Stimulated activated CD8-positive, alpha-beta memory T cell treated with anti-CD3 and anti-CD28 coated beads, Interleukin-2, amount 100 ng/mL, for 1 hour (primary cell): ENCODE measurements at regions not wholly inside any gene's neighbourhood (a gene's known extent, or its start where the extent isn't known, plus 50 kb on each side); places are given as distances from the start of the nearest gene placed in this dataset.

ENCODE experiments used
- DNase-seq, 2 donors: peaks; one replicate each; pipeline ENCODE4 v3.0.0-alpha.2; 2020; ENCODE audit warnings: low read depth in 2 of 2

GRCh38 chr2:2571301-2572150 is 240.5 kb upstream of the MYT1L start:
- no peak for DNase-seq

GRCh38 chr2:2570871-2571270 is 239.8 kb upstream of the MYT1L start:
- no peak for DNase-seq

GRCh38 chr2:2570360-2570759 is 239.3 kb upstream of the MYT1L start:
- no peak for DNase-seq

- DNase-seq: no peak
These were observed 238.8 kb upstream of the MYT1L start for GRCh38 chr2:2569836-2570235.

GRCh38 chr2:2569306-2569705 is 238.2 kb upstream of the MYT1L start:
- DNase-seq: no peak

- DNase-seq: no peak
These were observed 237.3 kb upstream of the MYT1L start for GRCh38 chr2:2568411-2568810.

GRCh38 chr2:2567776-2568175 is 236.7 kb upstream of the MYT1L start:
- no peak for DNase-seq

GRCh38 chr2:2566396-2567323 is 235.6 kb upstream of the MYT1L start:
- DNase-seq: no peak

GRCh38 chr2:2565671-2566070 is 234.6 kb upstream of the MYT1L start:
- no peak for DNase-seq

GRCh38 chr2:2564300-2565078 is 233.4 kb upstream of the MYT1L start:
- DNase-seq: no peak

- DNase-seq: no peak
These were observed 232.3 kb upstream of the MYT1L start for GRCh38 chr2:2563309-2563860.

GRCh38 chr2:2562867-2563266 is 231.8 kb upstream of the MYT1L start:
- DNase-seq: no peak

- no peak for DNase-seq
These were observed 230.4 kb upstream of the MYT1L start for GRCh38 chr2:2561346-2562095.

- no peak for DNase-seq
These were observed 229.4 kb upstream of the MYT1L start for GRCh38 chr2:2560374-2561015.

GRCh38 chr2:2558476-2558875 is 227.4 kb upstream of the MYT1L start:
- DNase-seq: no peak

- no peak for DNase-seq
These were observed 226.4 kb upstream of the MYT1L start for GRCh38 chr2:2557475-2557874.

GRCh38 chr2:2550856-2551255 is 219.8 kb upstream of the MYT1L start:
- no peak for DNase-seq

GRCh38 chr2:2547911-2548310 is 216.8 kb upstream of the MYT1L start:
- no peak for DNase-seq

- DNase-seq: no peak
These were observed 216.4 kb upstream of the MYT1L start for GRCh38 chr2:2547451-2547850.

- no peak for DNase-seq
These were observed 215.0 kb upstream of the MYT1L start for GRCh38 chr2:2546046-2546445.
